Stimulated activated naive CD4-positive, alpha-beta T cell treated with Interleukin-2 at 50 U/mL for 16 hours (primary cell): ENCODE measurements at regions not wholly inside any gene's neighbourhood (a gene's known extent, or its start where the extent isn't known, plus 50 kb on each side); places are given as distances from the start of the nearest gene placed in this dataset.
"Not testable (repeated sequence)": the region's sequence is repeated elsewhere in the genome, so short reads cannot be mapped to it uniquely, and the experiment has no call there.

Experiments used
- DNase-seq: peaks from one replicate; lab custom pipeline; 2025; lab: John Stamatoyannopoulos, UW

DNA sequence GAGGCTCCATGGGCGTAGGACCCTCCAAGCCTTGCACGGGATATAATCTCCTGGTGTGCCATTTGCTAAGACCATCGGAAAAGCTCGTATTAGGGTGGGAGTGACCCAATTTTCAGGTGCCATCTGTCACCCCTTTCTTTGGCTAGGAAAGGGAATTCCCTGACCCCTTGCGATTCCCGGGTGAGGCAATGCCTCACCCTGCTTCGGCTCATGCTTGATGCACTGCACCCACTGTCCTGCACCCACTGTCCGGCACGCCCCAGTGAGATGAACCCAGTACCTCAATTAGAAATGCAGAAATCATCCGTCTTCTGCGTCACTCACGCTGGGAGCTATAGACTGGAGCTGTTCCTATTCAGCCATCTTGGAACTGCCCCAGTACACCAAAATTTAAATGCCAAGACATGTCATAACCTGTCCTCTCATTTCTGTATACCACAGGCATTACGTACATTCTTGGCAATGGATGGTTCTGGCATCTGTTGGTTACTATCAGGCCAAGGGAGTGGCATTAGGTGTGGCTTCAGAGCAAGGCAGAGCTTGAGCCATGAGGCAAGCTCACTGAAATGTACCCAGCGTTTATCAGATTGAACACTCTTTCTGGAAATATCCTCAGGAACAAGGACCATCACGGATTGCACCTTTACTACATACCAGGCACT, 95.4 kb upstream of the GALNT18 start:
- DNase-seq, result no peak

DNA sequence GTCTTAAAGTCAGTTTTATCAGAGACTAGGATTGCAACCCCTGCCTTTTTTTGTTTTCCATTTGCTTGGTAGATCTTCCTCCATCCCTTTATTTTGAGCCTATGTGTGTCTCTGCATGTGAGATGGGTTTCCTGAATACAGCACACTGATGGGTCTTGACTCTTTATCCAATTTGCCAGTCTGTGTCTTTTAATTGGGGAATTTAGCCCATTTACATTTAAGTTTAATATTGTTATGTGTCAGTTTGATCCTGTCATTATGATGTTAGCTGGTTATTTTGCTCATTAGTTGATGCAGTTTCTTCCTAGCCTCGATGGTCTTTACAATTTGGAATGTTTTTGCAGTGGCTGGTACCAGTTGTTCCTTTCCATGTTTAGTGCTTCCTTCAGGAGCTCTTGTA, 93.3 kb upstream of the GALNT18 start:
- not testable (repeated sequence) for DNase-seq

DNA sequence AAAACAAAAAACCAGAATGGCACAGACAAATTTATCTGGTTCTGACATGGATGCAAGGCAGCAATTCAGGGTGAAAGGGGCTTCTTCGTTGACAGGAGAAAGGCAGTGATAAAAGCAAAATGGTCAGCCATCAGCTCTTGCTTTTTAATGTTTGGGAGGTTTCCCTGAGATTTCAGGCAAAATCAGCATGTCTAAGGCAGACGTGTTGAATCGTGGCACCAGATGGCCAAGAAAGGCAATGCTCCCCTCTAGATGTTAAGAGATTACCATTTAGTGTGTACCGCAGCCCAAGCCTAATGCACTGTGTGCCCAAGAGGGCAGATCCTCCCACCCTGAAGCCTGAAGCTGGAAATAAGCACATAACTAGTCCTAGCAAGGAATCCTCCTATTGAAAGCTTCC, 88.8 kb upstream of the GALNT18 start:
- DNase-seq, result no peak

DNA sequence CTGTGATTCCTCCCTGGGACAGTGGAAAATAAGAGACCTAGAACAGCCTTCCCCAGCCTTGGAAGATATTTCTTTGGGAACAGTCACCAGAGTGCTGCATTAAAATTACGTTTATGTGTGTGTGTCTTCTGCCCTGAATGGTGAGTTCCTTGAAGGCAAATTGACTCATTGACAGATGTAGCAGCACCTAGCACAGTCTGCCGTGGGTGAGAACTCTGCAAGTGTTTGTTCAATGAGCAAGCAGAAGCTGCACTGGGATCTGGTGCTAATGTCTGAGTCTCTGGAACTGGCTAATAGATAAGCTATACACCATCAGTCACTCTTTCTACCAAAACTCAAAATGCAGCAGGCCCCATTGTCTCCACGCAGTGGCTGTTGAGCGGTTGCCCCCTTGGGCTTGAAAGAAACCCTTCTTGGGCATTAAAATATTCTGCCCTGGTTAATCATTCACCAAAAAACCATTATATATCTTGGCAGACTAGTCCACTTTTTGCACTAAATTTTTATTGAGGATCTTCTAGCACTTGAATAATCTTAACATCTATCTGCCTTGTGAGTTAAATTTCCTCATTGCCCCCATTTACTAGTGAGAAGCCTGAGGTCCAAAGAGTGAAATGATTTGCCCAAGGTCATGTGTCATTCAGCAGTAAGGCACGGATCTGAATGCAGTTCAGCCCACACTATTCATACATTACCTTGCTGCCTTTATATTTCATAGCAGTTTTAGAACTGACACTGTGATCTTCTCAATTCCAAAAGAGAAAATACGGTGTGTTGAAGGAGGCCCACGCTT, 87.8 kb upstream of the GALNT18 start:
- DNase-seq, result no peak

DNA sequence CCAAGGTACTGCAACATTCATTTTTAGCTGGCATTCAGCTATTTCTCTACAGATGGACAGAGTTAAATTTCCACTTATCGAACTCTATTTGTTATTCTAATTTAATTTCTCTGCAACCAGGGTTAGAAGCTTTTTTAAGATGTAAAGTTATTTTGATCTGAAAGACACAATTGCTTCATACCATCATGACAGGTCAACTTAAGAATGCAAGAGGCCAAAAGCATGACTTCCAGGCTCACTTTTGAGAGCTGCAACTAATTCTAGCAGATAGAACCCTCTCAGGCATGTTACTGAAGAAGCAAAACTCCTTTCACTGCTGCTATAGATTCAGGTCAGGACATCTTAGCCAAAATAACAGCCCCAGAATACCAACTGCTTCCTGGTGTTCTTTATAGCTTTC, 86.5 kb upstream of the GALNT18 start:
- no peak for DNase-seq

DNA sequence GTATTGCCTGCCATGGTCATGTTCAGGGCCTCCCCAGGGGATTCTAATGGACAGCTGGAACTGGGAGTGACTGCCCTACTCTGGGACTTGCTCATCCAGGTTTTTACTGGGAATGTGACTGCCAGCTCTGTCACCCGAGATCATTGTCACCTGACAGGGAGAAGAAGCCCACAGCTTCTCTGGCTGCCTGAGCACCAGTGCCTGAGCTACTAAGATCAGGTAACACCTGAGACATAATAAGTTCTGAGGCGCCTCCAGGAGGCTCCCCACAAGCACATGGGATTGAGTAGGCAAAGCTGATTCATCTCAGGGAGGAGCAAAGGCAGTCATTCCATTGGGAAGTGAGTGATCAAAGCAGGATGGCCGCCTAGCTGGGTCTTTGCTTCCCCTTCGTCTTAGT, 84.2 kb upstream of the GALNT18 start:
- DNase-seq, result no peak

DNA sequence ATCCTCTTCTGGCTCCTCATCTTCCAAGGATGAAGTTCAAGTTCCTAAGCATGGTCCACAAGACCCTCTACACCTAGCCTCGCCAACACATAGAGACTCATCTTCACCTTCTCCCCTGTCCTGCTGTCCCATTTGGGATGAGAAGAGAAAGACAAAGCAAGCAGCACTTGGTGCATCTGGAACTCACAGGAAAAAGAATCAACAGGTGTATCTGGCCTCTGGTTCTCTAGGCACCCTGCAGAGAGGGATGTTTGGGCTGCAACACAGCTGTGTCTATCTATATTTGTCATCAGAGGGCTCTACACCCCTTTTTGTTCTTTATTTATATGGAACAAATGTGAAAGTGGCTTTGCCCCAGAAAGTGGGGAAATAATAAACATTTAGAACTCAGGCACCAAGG, 82.1 kb upstream of the GALNT18 start:
- DNase-seq, result no peak

- no peak for DNase-seq
Measured at GRCh38 chr11:11701070-11701469, 79.3 kb upstream of the GALNT18 start.

DNA sequence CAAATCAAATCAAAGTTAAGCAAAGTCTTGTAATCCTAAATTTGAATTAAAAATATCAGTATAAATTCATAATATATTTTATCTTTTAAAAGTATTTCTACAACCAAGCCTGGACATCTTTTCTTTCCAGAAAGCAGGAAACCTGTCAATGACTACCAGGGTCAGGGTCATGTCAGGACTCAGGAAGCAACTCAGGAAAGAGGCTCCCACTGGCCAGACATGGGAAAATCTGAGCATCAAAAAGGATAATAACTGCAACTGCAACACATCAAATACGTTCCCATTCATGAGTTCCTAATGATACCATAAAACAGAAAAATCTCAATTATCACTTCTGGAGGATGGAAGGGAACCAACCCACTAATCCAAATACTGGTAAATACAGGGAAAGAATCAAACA, 76.0 kb upstream of the GALNT18 start:
- no peak for DNase-seq

- DNase-seq, result no peak
Measured at GRCh38 chr11:11691296-11692151, 69.7 kb upstream of the GALNT18 start.

GRCh38 chr11:11681536-11681935, 59.7 kb upstream of the GALNT18 start:
- DNase-seq, result no peak

DNA sequence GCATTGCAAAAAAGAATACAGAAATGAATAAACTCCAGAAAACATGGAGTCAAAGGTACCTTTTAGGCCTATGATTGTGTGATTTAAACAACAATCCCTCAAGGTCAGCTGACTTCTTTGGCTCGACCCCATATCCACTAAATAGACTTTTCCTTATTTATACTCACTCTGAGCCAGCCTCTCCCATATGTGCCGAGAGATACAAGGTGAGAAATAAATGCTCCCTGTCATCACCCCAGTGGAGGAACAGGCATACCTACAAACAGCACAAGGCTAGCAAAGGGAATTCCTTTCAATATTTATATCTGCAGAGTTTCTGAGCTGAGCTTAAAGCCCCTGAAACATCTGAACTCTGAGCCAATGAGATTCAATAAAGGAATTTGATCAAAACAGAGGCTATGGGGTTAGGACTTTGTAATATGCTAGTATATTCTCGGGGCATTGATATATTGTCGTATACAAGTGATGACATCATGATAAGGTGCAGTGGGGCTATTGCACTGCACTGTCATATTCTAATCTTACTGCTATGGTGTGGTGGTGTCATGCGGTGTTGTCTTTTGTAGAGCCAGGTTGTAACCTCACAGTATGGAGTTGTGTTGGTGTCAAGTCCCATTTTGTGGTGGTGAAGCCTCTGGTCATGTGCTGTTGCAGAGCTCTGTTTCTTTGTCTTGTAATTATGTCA, 56.0 kb upstream of the GALNT18 start:
- no peak for DNase-seq

DNA sequence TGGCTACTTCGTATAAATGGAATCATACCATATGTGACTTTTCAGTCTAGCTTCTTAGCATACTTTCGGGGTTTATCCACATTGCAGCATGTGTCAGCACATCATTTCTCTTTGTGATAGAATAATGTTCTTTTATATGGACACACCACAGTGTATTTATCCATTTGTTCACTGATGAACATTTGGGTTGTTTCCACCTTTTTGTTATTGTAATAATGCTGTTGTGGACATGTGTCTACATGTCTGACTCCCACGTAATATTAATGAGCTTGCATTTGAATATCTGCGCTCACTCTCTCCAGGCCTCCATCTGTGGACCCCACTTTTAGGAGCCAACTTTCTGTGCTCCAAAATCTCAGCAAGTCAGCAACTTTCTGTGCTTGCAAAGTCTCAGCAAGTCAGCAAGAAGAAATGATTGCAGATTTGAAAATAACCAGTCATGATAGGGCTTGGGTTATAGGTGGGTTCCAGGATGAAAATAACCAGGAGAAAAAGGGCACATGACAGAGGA, 53.9 kb upstream of the GALNT18 start:
- no peak for DNase-seq

DNA sequence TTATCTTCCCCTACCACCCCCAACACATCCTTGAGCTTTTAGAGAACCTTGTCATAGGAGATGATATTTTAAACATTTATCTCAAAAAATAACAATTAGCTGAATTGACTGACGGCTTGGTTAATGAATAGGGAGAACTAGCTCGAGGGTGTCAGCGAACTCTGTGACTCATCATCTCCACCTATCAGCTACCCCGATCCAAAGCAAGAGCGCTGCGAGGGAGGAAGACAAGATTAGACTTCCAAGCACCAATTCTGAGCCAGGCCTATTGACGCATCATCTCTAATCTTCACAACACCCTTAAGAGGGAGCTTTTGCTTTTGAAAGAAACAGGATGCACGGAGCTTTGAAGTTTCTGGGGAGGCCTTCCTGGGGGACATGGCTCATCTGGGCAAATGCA, 51.0 kb upstream of the GALNT18 start:
- DNase-seq, result no peak

GRCh38 chr11:11672101-11672500, 50.3 kb upstream of the GALNT18 start:
- no peak for DNase-seq
